ENCODE measurements at regions not wholly inside any gene's neighbourhood (a gene's known extent, or its start where the extent isn't known, plus 50 kb on each side); places are given as distances from the start of the nearest gene placed in this dataset.

DNA sequence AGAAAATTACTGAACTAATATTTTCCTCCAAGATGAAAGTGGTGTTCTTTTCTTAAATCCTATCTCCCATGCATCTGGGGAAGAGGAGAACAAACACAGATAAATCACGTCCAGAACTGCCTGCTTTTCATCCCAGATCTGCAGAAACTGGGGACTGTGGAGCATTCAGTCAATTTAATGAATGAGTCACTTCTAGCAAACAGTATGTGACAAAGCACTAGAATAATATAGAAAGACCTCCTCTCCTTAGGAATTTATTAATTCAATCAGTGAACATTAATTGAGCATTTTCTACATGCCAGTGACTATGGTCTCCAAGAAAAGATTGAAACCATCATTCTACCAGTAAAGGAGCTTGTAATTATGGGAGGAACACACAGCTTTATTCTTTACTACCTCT, 693.4 kb upstream of the ID2 start:
- TF ChIP-seq, protein P1, sequence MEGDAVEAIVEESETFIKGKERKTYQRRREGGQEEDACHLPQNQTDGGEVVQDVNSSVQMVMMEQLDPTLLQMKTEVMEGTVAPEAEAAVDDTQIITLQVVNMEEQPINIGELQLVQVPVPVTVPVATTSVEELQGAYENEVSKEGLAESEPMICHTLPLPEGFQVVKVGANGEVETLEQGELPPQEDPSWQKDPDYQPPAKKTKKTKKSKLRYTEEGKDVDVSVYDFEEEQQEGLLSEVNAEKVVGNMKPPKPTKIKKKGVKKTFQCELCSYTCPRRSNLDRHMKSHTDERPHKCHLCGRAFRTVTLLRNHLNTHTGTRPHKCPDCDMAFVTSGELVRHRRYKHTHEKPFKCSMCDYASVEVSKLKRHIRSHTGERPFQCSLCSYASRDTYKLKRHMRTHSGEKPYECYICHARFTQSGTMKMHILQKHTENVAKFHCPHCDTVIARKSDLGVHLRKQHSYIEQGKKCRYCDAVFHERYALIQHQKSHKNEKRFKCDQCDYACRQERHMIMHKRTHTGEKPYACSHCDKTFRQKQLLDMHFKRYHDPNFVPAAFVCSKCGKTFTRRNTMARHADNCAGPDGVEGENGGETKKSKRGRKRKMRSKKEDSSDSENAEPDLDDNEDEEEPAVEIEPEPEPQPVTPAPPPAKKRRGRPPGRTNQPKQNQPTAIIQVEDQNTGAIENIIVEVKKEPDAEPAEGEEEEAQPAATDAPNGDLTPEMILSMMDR (IDR thresholded peaks at IDR 0.05; ENCODE audit: low read length): no peak
- no peak for TF ChIP-seq EZH2phosphoT487 (IDR thresholded peaks at IDR 0.05; ENCODE audit: low read length)
